Vagina (tissue), 2 donors: ENCODE measurements at regions not wholly inside any gene's neighbourhood (a gene's known extent, or its start where the extent isn't known, plus 50 kb on each side); places are given as distances from the start of the nearest gene placed in this dataset.

Experiments used
- DNase-seq, 2 donors: peaks; one replicate each; pipeline ENCODE4 v3.0.0-alpha.2; 2017; ENCODE audit errors: extremely low spot score in 2 of 2
- H3K27ac ChIP-seq: fragments of 200-600 bp; sonication (generic); one replicate; pipeline ENCODE4 v1.5.1; 2019
- H3K27me3 ChIP-seq: fragments of 200-600 bp; sonication (generic); one replicate; pipeline ENCODE4 v1.5.1; 2019
- H3K36me3 ChIP-seq, 2 donors: fragments of 200-600 bp; sonication (generic); one replicate each; pipeline ENCODE4 v1.5.1; 2017 to 2019
- H3K4me1 ChIP-seq: fragments of 200-600 bp; sonication (generic); one replicate; pipeline ENCODE4 v1.5.1; 2019
- H3K4me3 ChIP-seq, 2 donors: fragments of 200-600 bp; sonication (generic); 1 replicate in 1 of 2; 2 replicates in 1 of 2; pipeline ENCODE4 v1.5.1; 2016 to 2019
- H3K9me3 ChIP-seq: fragments of 200-600 bp; sonication (generic); one replicate; pipeline ENCODE4 v1.5.1; 2019
- POLR2A ChIP-seq, 2 donors: fragments of 450-650 bp; IDR thresholded peaks; one replicate each; pipeline ENCODE4 v1.6.1; 2017; ENCODE audit warnings: antibody characterized with exemption in 2 of 2, mild to moderate bottlenecking in 2 of 2, moderate library complexity in 2 of 2
- POLR2AphosphoS5 ChIP-seq, 2 donors: sonication (generic); formaldehyde crosslinking; IDR thresholded peaks; one replicate each; pipeline ENCODE4 v1.9.0; 2017; ENCODE audit warnings: antibody characterized with exemption in 2 of 2, mild to moderate bottlenecking in 2 of 2, low read depth in 1 of 2; ENCODE audit not compliant: insufficient read depth in 1 of 2
- intact Hi-C: fragments of 100-400 bp; cut with DNase I; formaldehyde crosslinking; loops from one replicate; pipeline ENCODE4 v1.15.1; 2023
- TF ChIP-seq, protein P1 (sequence below), 3 experiments: fragments of 450-650 bp in 2 of 3; fragments of 200-600 bp in 1 of 3; sonication (generic) in 1 of 3; IDR thresholded peaks; one replicate each; pipeline ENCODE4 v1.5.1; 2017 to 2019; ENCODE audit warnings: antibody characterized with exemption in 3 of 3, mild to moderate bottlenecking in 2 of 3, moderate library complexity in 2 of 3

- no peaks in the 10 kb centered on the region for H3K9me3 ChIP-seq
These were observed 595.8 kb upstream of the NR2F2 start for GRCh38 chr15:95734422-95735316.

GRCh38 chr15:95737060-95737459 lies 593.4 kb upstream of the NR2F2 start:
- no peak for DNase-seq
- Histone ChIP-seq H3K9me3 (no peaks in the 10 kb centered on the region), H3K27ac (no peak overlapping the region), H3K4me1 (no peaks in the 10 kb centered on the region), H3K4me3 (no peak overlapping the region), H3K27me3 (no peaks in the 10 kb centered on the region), H3K36me3 (no peaks in the 10 kb centered on the region)
- intact Hi-C loops, result no loop called here
- TF ChIP-seq POLR2AphosphoS5 (IDR thresholded peaks at IDR 0.05; ENCODE audit: insufficient read depth in 1 of 2, low read depth in 1 of 2) (no peak), POLR2A (IDR thresholded peaks at IDR 0.05) (no peak)
- TF ChIP-seq, protein P1, sequence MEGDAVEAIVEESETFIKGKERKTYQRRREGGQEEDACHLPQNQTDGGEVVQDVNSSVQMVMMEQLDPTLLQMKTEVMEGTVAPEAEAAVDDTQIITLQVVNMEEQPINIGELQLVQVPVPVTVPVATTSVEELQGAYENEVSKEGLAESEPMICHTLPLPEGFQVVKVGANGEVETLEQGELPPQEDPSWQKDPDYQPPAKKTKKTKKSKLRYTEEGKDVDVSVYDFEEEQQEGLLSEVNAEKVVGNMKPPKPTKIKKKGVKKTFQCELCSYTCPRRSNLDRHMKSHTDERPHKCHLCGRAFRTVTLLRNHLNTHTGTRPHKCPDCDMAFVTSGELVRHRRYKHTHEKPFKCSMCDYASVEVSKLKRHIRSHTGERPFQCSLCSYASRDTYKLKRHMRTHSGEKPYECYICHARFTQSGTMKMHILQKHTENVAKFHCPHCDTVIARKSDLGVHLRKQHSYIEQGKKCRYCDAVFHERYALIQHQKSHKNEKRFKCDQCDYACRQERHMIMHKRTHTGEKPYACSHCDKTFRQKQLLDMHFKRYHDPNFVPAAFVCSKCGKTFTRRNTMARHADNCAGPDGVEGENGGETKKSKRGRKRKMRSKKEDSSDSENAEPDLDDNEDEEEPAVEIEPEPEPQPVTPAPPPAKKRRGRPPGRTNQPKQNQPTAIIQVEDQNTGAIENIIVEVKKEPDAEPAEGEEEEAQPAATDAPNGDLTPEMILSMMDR (IDR thresholded peaks at IDR 0.05), result no peak

More at GRCh38 chr15:95734422-95735316, 595.8 kb upstream of the NR2F2 start:
- no peaks in the 10 kb centered on the region for H3K27me3 ChIP-seq
- no peaks in the 10 kb centered on the region for H3K36me3 ChIP-seq
- intact Hi-C loops, result no loop called here
- TF ChIP-seq POLR2A (IDR thresholded peaks at IDR 0.05) (no peak), POLR2AphosphoS5 (IDR thresholded peaks at IDR 0.05; ENCODE audit: insufficient read depth in 1 of 2, low read depth in 1 of 2) (no peak)
- TF ChIP-seq, protein P1 (IDR thresholded peaks at IDR 0.05), result no peak
- H3K27ac ChIP-seq, result no peak overlapping the region
- no peak overlapping the region for H3K4me3 ChIP-seq
- no peak for DNase-seq
- no peaks in the 10 kb centered on the region for H3K4me1 ChIP-seq

DNA sequence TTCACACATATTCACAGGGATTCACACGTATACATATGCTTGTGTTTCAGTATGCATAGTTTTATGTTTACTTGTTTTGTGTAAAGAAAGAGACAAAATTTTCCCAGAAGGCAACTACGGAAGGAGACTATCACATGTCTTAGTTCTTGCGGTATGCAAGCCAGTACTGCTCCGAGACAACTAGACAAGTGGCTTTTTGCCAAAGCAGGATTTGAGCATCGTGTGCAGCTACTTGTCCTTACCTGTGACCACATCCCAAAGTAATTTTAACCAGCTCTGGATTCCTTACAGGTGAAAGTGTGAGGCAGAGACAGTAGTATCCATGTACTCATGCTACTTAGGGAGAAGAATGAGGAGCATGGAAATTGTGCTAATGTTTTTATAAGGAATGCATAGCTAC lies 591.4 kb upstream of the NR2F2 start:
- H3K9me3 ChIP-seq, result no peaks in the 10 kb centered on the region
- DNase-seq, result no peak
- no peaks in the 10 kb centered on the region for H3K4me1 ChIP-seq
- no peaks in the 10 kb centered on the region for H3K27me3 ChIP-seq
- H3K27ac ChIP-seq, result no peak overlapping the region
- TF ChIP-seq POLR2A (IDR thresholded peaks at IDR 0.05), result no peak
- TF ChIP-seq, protein P1 (IDR thresholded peaks at IDR 0.05), result no peak
- TF ChIP-seq POLR2AphosphoS5 (IDR thresholded peaks at IDR 0.05; ENCODE audit: insufficient read depth in 1 of 2, low read depth in 1 of 2), result no peak
- H3K4me3 ChIP-seq, result no peak overlapping the region
- no peaks in the 10 kb centered on the region for H3K36me3 ChIP-seq
- intact Hi-C loops, result no loop called here

DNA sequence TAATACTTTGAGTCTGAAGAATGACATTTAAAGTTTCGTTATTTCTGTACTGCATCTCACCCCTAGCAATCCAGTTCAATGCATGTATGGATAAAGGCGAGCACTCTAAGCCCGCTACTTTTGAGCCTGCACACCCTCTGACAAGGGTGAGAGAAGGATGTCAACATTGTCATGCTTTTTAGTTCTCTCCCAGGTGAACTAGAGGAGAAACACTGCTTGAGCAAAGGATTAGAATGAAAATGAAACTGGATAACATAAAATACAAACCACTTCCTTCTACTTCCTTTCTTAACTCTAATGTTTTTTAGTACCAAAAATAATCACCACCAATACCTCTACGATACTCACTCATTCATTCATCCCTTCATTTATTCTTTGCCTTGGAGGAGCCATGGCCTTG lies 588.7 kb upstream of the NR2F2 start:
- Histone ChIP-seq H3K27me3 (no peaks in the 10 kb centered on the region), H3K9me3 (no peaks in the 10 kb centered on the region), H3K27ac (no peak overlapping the region), H3K4me1 (no peaks in the 10 kb centered on the region), H3K4me3 (no peak overlapping the region), H3K36me3 (no peaks in the 10 kb centered on the region)
- intact Hi-C loops, result loop anchor here (5.0 kb wide), 1 partner anchor 405 kb away; no protein-coding TSS in a partner anchor
- no peak for DNase-seq
- TF ChIP-seq, protein P1 (IDR thresholded peaks at IDR 0.05), result no peak
- TF ChIP-seq POLR2A (IDR thresholded peaks at IDR 0.05) (no peak), POLR2AphosphoS5 (IDR thresholded peaks at IDR 0.05; ENCODE audit: insufficient read depth in 1 of 2, low read depth in 1 of 2) (no peak)

- TF ChIP-seq POLR2A (IDR thresholded peaks at IDR 0.05), result no peak
- TF ChIP-seq, protein P1 (IDR thresholded peaks at IDR 0.05), result no peak
- TF ChIP-seq POLR2AphosphoS5 (IDR thresholded peaks at IDR 0.05; ENCODE audit: insufficient read depth in 1 of 2, low read depth in 1 of 2), result no peak
- no peak overlapping the region for H3K27ac ChIP-seq
- intact Hi-C loops, result loop anchor here (5.0 kb wide), 1 partner anchor 405 kb away; no protein-coding TSS in a partner anchor
- DNase-seq, result no peak
- no peaks in the 10 kb centered on the region for H3K4me1 ChIP-seq
- no peaks in the 10 kb centered on the region for H3K36me3 ChIP-seq
- H3K9me3 ChIP-seq, result no peaks in the 10 kb centered on the region
- no peak overlapping the region for H3K4me3 ChIP-seq
- no peaks in the 10 kb centered on the region for H3K27me3 ChIP-seq
These were observed 588.2 kb upstream of the NR2F2 start for GRCh38 chr15:95742256-95742655.
